Breast epithelium (tissue), 3 donors: ENCODE measurements at regions not wholly inside any gene's neighbourhood (a gene's known extent, or its start where the extent isn't known, plus 50 kb on each side); places are given as distances from the start of the nearest gene placed in this dataset.

Source experiments
- CTCF ChIP-seq, 3 donors: fragments of 450-650 bp; IDR thresholded peaks; one replicate each; pipeline ENCODE4 v1.5.1; 2016 to 2017; ENCODE audit warnings: antibody characterized with exemption in 3 of 3, mild to moderate bottlenecking in 3 of 3, moderate library complexity in 3 of 3
- POLR2A ChIP-seq: fragments of 450-650 bp; IDR thresholded peaks from one replicate; pipeline ENCODE4 v1.6.1; 2016; ENCODE audit warnings: antibody characterized with exemption, mild to moderate bottlenecking, moderate library complexity
- POLR2AphosphoS5 ChIP-seq, 3 donors: sonication (generic); formaldehyde crosslinking; IDR thresholded peaks; one replicate each; pipeline ENCODE4 v1.6.1; 2017; ENCODE audit warnings: antibody characterized with exemption in 3 of 3

GRCh38 chr16:85364323-85365040 lies 248.6 kb upstream of the GSE1 start:
- TF ChIP-seq CTCF (IDR thresholded peaks at IDR 0.05) (no peak), POLR2A (no peak), POLR2AphosphoS5 (IDR thresholded peaks at IDR 0.05) (no peak)
